HG03565 (cell line): ENCODE measurements at regions not wholly inside any gene's neighbourhood (a gene's known extent, or its start where the extent isn't known, plus 50 kb on each side); places are given as distances from the start of the nearest gene placed in this dataset.
"Not testable (repeated sequence)": the region's sequence is repeated elsewhere in the genome, so short reads cannot be mapped to it uniquely, and the experiment has no call there.

Source experiments
- ATAC-seq: cut with Tn5 transposase; IDR thresholded peaks from one replicate; pipeline ENCODE4 v1.9.1; 2021; ENCODE audit warnings: mild to moderate bottlenecking, moderate library complexity; ENCODE audit not compliant: unreplicated experiment

DNA sequence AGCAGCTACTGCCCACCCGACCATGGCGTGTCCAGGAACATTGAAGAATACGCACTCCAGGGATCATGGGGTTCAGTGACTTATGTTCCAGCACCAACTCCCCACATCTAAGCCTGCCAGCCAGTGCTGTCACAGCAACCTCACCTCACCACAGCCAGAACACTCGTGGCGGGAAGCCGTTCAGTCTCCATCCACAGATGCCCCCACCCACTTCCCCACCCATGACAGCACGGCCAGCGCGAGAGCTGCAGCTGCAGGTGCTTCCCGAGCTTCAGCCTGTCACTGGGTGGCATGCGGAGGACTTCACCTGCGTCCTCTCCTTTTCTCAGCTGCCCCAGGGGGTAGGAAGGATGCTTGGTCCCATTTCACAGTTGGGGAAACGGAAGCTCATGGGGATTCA lies 50.3 kb downstream of the RBFOX3 start:
- no peak for ATAC-seq

- ATAC-seq, result no peak
These were observed 51.6 kb downstream of the RBFOX3 start for GRCh38 chr17:79559111-79559887.

DNA sequence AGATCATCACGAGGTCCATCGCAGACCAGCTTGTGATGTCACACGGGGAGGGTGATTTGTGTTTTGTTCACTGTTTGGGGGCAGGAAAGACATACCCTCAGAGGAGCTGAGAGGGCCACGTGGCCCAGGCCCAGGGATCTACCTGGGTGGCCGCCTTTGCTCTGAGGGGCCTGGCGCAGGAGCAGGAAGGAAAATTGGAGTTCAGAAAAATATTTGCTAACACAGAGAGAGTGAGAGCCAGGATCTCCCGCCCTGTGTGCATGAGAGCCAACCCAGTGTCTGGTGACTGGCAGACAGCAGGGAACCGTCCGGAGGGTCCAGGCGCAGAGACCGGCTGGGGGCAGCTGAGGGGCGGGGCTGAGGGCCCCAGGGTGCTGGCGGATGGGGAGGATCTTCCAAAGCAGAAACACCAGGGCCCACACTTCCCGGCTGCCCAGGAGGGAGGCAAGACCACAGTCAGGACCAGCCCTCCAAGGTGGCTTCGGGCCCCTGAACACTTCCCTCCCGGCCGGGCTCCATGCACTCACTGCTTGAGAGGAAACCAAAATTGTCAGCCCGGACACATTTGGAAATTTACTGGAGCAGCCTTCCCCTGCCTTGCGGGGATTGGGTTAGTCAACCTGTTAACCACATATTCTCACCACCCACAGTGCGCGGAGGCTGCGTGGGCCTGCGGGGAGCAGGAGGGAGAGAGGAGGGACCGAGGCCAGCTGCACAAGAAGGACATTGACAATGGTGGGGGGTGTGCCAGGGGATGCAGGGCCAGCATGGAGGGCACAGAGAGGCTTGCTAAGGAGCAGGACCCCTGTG lies 52.6 kb downstream of the RBFOX3 start:
- ATAC-seq, result no peak

- no peak for ATAC-seq
These were observed 53.4 kb downstream of the RBFOX3 start for GRCh38 chr17:79557276-79558090.

GRCh38 chr17:79556271-79556670 lies 54.6 kb downstream of the RBFOX3 start:
- no peak for ATAC-seq

GRCh38 chr17:79555543-79555942 lies 55.3 kb downstream of the RBFOX3 start:
- no peak for ATAC-seq

DNA sequence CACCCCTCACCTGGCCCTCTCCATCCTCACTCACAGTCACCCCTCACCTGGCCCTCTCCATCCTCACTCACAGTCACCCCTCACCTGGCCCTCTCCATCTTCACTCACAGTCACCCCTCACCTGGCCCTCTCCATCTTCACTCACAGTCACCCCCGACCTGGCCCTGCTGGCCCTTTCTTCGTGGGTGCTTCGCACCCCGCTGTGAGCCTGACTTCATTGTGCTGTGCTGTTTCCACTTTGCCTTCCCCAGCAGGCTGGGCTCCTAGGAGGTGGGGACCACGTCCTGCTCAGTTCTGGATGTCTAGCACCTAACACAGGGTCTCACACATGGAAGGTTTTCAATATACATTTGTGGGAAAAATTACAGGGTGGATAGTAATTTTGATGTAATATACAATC lies 56.5 kb downstream of the RBFOX3 start:
- ATAC-seq, result not testable (repeated sequence)

DNA sequence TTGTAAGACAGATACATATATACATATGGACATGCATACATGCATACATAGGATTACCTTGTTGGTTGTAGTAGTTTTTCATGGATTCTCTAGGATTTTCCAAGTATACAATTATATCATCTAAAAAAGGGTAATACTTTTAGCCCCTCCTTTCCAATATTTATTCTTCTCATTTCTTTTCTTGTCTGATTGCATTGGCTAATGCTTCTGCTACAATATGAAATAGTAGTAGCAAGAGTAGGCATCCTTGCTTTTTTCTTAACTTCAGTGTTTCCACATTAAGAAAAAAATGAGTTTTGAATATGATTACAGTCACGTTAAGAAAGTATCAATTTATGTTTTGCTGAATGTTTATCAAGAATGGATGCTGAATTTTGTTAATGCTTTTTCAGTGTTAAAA lies 58.0 kb downstream of the RBFOX3 start:
- no peak for ATAC-seq

DNA sequence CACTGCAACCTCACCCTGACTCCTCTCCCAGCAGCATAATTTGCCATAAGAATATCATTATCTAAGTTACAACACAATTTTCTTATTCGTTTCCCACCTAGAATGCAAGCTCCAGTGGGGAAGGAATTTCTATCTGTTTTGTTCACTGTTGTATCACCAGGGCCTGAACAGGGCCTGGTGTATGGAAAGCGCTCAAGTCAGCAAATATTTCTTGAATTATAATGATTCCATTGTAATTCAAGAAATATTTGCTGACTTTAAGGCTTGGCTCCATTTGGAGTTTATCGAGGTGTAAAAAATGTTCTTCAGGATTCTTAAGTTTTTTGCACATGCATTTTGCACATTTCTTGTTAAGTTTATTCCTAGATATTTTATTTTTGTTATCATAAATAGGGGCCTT lies 58.4 kb downstream of the RBFOX3 start:
- no peak for ATAC-seq

GRCh38 chr17:79549141-79549915 lies 61.5 kb downstream of the RBFOX3 start:
- no peak for ATAC-seq

GRCh38 chr17:79548116-79548515 lies 62.7 kb downstream of the RBFOX3 start:
- no peak for ATAC-seq

DNA sequence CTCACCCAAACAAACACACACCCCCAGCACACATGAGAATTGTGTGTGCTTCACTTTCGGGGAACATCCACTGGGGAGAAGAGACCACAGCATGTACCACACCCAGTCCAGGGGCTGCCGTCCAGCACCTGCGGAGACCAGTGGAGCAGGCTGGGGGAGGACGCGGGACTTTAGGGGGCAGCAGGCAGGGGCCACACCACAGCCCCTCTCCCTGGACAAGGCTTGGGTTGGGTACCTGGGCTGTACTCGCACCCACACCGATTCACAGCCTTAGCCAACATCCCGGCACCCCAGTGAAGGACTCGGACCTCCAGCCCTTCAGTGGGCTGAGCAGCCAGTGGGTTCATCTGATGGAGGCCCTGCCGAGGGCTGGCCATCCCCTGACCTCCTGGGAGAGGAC lies 63.3 kb downstream of the RBFOX3 start:
- no peak for ATAC-seq

- not testable (repeated sequence) for ATAC-seq
These were observed 63.7 kb downstream of the RBFOX3 start for GRCh38 chr17:79547171-79547570.

GRCh38 chr17:79546386-79546785 lies 64.5 kb downstream of the RBFOX3 start:
- no peak for ATAC-seq

- ATAC-seq, result no peak
These were observed 65.4 kb downstream of the RBFOX3 start for GRCh38 chr17:79545251-79546005.

DNA sequence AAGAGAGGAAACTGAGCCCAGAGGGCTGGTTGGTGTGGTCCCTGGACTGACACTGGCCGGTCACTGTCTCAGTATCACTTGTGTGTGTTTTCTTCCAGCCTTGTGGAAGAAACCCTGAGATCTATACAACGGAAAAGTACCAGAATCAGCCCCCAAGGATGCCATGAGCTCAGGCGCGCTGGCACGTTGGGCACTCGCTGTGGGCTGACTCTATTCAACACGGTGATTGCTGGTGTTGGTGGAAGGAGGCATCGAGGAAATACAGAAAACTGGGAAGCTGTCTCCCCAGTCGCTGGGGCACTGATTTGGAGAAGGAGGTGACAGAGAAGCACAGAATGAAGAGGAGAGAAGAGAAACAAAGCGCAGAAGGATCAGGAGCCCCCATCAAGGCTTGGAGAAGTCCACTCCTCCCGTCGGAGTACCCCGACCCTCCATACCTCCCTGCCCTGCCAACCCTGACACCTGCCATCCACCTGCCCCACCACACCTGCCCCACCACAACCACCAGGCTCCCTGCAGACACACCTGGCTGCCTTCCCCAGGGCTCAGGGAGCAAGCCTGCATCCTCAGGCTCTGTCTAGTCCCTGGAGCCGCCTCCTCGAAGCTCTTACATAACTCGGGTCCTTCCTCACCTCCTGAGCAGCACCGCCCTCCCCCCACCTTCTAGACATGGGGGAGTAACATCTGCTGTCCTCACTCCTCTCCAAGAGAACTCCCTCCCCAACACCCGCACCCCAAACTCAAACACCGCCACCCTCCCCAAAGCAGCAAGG lies 66.5 kb downstream of the RBFOX3 start:
- ATAC-seq, result no peak

- ATAC-seq, result no peak
These were observed 67.3 kb downstream of the RBFOX3 start for GRCh38 chr17:79543531-79543930.

DNA sequence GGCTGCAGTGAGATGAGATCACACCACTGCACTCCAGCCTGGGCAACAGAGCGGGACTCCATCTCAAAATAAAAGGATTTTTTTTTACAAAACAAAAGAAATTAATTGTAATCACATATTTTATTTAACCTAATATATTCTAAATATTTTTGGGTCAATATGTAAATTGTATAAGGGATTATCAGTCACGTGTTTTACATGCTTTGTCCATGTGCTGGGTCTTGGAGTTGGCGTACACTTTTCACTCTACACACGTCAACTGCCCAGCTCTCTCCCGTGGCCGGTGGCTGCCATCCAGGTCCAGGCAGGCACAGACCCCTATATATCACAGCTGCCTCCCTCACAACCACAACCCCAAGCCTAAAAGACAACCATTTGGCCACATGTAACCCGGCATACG lies 68.1 kb downstream of the RBFOX3 start:
- no peak for ATAC-seq
